ENCODE measurements at regions not wholly inside any gene's neighbourhood (a gene's known extent, or its start where the extent isn't known, plus 50 kb on each side); places are given as distances from the start of the nearest gene placed in this dataset.
A peak's percentile ranks its signal among the peaks of the same experiment; 100 is the strongest.

- H3K4me3 ChIP-seq (replicated peaks; ENCODE audit: low read depth, low read length): no peak overlapping the region
- no peak for TF ChIP-seq CTCF (IDR thresholded peaks at IDR 0.05; ENCODE audit: low read depth, low read length, missing control alignments)
- DNase-seq (ENCODE audit: extremely low read depth, low read depth): no peak
Observed at GRCh38 chr6:15773806-15774410, 111.1 kb upstream of the DTNBP1 start.

DNA sequence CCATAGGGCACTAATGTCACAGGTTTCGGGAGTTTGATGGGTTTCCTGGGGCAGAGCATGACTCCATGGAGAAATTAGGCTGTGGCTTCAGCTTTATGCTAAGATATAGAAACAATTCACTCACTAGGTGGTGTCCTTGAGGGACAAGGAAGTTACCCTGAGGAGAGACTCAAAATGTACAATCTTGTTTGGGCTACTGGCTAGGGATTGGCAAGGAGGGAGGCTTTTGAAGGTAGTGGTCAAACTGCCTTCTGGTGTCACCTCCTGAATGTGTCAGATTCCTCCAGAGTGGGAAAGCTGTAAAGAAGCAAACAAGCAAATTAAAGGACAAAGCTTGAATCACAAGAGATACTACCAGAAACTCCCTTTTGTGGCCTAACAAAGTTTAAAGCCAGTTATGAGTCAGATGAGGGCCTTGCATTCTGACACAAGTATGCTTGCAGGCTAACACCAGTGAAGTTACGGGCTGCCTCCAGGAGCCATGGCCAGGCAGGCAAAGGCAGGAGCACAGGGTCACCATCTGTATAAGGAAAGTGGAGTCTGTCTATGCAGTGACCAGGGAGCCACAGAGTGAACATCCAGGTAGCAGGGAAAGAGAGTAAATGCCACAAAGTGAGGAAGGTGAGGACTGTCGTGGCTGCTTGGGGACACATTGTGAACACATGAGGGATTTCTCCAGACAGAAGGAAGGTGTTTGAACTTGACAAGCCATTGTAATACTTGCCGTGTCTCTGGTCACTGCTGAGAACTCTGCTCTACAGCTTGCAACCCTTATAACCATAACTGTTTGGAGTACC, 107.7 kb upstream of the DTNBP1 start:
- H3K4me3 ChIP-seq (replicated peaks; ENCODE audit: low read depth, low read length): no peak overlapping the region
- no peak for TF ChIP-seq CTCF (IDR thresholded peaks at IDR 0.05; ENCODE audit: low read depth, low read length, missing control alignments)
- DNase-seq (ENCODE audit: extremely low read depth, low read depth): no peak

- DNase-seq (ENCODE audit: extremely low read depth, low read depth): no peak
- no peak for TF ChIP-seq CTCF (IDR thresholded peaks at IDR 0.05; ENCODE audit: low read depth, low read length, missing control alignments)
- no peak overlapping the region for H3K4me3 ChIP-seq (replicated peaks; ENCODE audit: low read depth, low read length)
Observed at GRCh38 chr6:15769511-15770018, 106.7 kb upstream of the DTNBP1 start.

DNA sequence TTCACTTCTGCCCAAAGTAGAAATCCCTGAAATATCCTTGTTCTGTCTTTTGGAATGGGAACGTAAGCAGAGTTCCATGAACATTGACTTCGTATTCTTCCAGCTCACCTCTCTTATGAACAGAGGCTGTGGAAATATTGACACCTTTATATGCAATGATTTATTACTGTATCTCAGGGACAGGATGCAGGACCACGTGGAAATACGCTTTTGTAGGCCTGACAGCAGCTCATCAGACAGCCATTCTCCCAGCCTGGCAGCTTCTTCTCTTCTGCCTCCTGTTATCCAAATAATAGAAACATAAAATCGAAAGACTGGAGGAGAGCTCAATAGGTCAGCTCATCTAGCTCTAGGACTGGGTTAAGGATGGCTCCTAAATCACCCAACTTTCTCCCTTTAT, 106.2 kb upstream of the DTNBP1 start:
- no peak for DNase-seq (ENCODE audit: extremely low read depth, low read depth)
- TF ChIP-seq CTCF (IDR thresholded peaks at IDR 0.05; ENCODE audit: low read depth, low read length, missing control alignments): no peak
- H3K4me3 ChIP-seq (replicated peaks; ENCODE audit: low read depth, low read length): no peak overlapping the region

GRCh38 chr6:15763837-15764236, 101.0 kb upstream of the DTNBP1 start:
- TF ChIP-seq CTCF (IDR thresholded peaks at IDR 0.05; ENCODE audit: low read depth, low read length, missing control alignments): no peak
- no peak overlapping the region for H3K4me3 ChIP-seq (replicated peaks; ENCODE audit: low read depth, low read length)
- DNase-seq (ENCODE audit: extremely low read depth, low read depth): peak; percentile 46

- no peak overlapping the region for H3K4me3 ChIP-seq (replicated peaks; ENCODE audit: low read depth, low read length)
- no peak for DNase-seq (ENCODE audit: extremely low read depth, low read depth)
- no peak for TF ChIP-seq CTCF (IDR thresholded peaks at IDR 0.05; ENCODE audit: low read depth, low read length, missing control alignments)
Observed at GRCh38 chr6:15763364-15763763, 100.5 kb upstream of the DTNBP1 start.
